ENCODE measurements at regions not wholly inside any gene's neighbourhood (a gene's known extent, or its start where the extent isn't known, plus 50 kb on each side); places are given as distances from the start of the nearest gene placed in this dataset.

DNA sequence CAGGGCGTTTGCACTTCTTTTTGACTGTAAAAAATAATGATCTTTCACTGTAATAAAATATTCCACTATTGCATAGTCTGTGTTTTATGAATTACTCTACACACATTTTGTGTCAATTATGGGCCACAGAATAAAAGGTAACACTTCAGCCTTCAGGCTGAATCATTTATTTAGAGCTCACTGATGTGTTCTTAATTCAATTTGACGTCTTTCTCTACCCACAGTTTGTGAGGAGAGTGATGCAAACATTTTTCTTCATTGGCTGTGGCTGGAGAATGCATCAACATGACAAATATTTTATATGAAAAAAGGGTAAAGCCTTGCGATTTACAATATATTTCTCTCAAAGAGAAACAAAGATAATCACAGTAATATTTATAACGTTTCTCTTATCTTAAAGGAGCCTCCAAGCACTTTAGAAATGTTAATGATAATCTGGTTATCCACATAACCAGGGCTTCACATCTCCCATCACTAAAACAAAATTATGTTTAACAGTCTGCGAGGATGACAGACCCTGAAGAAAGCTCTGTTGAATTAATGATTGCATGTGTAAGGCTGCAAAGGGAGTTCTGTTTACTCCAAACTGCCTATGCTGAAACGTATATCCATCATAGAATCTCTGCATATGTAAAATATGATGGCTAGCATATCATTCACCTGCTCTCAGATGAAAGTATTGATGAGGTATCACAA lies 951.3 kb downstream of the ZPLD1 start:
- DNase-seq, result no peak

DNA sequence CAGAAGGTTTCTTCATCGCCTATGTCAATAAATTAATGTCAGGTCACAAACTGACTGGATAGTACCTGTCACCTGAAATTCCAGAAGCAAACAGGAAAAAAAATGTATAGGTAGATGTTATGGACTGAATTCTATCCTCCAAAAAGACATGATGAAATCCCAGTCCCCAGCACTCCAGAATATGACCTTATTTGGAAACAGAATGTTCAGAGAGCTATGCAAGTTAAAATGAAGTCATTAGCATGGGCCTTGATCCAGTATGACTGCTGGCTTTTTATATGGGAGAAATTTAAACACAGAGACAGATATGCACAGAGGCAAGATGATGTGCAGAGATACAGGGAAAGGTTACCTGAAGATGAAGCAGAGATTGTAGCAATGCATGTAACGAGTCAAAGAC lies 953.4 kb downstream of the ZPLD1 start:
- DNase-seq, result no peak

- no peak for DNase-seq
Observed at GRCh38 chr3:103389356-103389755, 954.5 kb downstream of the ZPLD1 start.

DNA sequence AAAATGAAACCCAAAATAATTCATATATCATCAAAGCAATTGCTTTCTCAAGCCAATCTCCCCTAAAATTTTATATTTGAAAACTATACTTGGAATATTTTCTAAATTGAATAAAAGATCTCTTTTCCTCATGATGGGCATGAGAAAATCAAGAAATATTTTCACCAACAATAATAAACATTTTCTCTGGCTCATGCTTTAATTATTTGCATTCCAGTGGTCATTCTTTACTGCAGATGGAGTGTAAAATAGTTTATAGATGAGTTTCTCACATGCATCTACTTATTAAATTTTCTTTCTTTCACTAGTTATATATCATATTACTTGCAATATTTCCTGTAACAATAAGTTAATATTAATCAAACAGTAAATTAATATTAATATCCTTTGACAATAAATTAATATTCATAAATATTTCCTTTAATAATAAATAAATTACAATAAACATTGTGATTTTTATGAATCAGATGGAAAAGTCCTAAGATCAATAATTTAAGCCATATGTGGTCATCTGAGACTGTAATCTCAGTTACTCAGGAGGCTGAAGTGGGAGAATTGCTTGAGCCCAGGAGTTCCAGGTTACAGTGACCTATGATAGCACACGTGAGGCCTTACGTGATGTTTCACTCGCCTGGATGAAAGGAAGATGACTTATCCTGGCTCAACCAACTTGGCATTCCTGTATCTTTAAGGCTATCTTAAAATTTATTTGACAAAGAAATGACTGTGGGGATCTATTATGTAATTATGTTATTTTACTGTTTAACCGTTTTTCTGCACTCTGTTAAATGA lies 958.8 kb downstream of the ZPLD1 start:
- DNase-seq, result no peak

DNA sequence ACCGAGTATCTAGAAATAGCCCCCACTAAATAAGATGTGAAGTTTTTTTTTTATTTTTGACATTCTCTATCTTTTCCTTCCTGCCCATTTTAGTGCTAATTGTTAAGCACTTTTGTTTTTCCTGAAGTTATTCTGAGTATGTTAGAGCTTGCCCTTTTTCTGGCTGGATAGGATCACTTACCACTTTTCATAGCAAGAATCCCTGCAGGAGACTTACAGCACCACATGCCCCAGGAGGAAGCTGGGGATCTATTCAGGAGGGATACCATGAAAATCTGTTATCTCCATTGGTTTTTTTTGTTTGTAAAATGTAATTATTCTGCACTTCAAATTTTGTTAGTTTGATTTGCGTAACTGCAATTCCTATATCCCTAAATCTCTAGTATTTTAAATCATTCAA lies 968.4 kb downstream of the ZPLD1 start:
- no peak for DNase-seq

DNA sequence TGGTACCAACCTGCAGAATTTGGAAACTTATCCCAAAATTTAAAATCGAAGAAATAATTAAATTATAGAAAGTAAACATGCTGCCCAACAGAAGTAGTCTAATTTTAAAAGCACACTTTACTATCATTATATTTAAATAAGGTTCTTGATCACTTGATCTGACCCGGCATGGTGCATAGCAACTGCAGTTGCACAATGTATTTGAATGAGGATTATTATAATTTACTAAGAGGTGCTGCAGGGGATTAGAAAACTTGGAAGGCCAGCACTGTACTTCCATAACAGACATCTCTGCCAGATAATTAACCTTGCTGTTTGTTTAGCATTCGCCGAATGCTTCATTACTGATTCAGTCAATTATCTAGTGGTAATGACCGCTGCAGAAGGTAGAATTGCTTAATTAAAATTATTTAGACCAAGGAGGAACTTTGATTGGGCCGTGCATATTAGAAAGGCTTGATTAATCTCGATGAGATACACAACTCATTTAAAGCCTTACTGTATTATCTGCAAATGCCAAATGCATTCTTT lies 971.6 kb downstream of the ZPLD1 start:
- DNase-seq, result no peak

GRCh38 chr3:103410231-103410630 lies 975.4 kb downstream of the ZPLD1 start:
- no peak for DNase-seq

DNA sequence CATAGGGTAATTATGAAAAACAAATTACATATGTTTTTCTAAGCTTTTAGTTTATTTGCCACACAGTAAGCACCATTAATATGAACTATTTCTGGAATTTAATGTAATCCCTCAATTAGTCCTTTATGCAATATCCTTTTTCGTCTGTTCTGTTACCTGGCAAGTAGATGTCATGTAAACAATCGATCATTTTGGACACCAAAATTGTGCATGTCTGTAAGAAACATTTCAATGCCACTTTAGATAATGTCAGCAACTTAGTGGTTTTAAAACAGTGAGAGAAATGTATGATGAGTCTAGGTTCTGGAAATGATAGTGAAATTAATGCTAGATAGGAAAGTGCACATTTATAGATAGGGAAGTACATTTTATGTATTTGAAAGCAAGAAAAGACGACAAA lies 986.6 kb downstream of the ZPLD1 start:
- DNase-seq, result no peak

- DNase-seq, result no peak
Observed at GRCh38 chr3:103437883-103438282, 1003.1 kb downstream of the ZPLD1 start.

- peak in 1 of 2 donors; percentile 5 for DNase-seq
Observed at GRCh38 chr3:103440539-103441203, 1005.9 kb downstream of the ZPLD1 start.

DNA sequence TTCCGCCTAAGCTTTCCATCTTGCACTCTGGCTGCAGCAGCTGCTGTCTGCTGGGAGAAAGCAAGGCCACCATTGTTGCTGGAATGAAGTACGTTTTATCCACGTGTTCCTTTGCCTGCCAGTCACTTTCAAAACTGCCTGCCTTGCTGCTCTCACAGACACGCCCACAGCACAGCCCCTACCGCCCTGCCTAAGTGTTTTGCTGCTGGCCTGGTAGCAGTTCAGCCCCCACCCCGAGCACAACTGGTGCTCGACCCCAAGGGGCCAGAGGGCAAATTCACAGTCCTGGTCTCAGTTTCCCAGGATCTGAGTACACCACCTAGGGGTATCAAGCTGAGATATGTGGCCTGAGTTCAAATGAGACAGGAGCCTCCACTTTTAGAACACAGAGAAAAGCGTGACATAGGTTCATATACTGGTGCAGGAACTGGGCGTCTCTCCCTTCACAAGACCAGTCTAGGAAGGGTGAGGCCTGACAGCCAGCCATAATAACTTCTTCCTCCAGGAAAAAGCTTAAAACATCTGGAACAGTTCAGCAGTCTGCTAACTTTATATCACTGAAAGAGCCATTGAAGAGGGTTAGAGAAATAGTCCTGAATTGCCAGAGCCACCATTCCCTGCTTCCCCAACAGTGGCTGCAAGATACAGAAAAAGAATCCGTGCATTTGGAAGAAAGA lies 1012.3 kb downstream of the ZPLD1 start:
- no peak for DNase-seq

GRCh38 chr3:103453152-103453551 lies 1018.3 kb downstream of the ZPLD1 start:
- no peak for DNase-seq

DNA sequence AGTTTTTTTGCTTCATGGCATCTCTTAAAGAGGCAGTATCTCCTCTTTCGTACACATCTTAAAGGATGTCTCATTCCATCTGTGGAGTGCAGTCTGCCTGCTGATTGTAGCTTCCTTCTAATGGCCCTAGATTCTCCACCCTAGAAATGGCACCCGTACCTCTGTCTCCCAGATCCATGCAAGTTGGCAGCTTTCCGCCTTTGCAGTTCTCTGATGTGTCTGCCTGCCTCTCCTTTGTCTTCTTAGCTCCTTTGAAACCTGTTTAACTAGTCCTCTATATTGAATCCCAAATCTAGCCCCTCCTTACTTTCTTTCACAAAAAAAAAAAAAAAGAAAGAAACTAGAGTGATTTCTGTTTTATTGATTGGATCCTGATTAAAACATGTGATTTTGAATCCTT lies 1025.0 kb downstream of the ZPLD1 start:
- no peak for DNase-seq

- no peak for DNase-seq
Observed at GRCh38 chr3:103470498-103470897, 1035.7 kb downstream of the ZPLD1 start.

DNA sequence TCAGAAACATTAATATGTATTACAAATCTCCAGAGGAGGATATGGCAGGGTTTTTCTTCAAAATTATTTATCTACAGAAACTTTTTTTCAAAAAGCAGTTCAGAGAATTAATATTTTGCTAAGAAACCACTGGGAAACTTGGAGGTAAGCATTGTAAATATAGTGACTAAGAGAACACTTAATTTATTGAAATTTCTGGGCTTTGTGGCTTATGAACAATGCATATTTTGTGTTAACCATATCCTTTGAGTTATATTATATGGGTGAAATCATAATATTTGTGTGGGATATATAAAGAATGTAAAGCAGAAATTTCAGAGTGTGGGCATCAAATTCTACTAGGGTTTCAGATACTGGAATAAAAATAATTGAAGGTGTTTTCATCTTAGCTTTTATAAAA lies 1059.2 kb downstream of the ZPLD1 start:
- no peak for DNase-seq

- no peak for DNase-seq
Observed at GRCh38 chr3:103494512-103494911, 1059.7 kb downstream of the ZPLD1 start.

DNA sequence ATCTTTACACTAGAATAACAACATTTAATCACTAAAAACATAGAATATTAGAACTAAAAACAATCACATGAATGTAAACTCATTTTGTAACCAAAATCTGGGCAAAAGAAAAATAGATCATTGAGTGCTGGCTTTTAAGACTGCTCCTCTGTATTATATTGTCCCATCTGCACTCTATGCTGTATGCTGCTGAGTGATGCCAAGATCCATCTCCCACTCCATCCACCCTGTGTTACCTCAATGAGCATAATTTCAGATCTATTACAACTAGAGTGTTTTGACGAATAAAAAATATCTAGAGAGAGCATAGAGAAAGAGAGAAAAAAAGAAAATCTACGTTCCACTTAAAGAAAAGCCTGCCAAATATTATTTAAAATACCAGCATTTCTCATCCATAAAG lies 1060.4 kb downstream of the ZPLD1 start:
- DNase-seq, result no peak

- no peak for DNase-seq
Observed at GRCh38 chr3:103499132-103499900, 1064.5 kb downstream of the ZPLD1 start.

- no peak for DNase-seq
Observed at GRCh38 chr3:103499967-103500366, 1065.2 kb downstream of the ZPLD1 start.

DNA sequence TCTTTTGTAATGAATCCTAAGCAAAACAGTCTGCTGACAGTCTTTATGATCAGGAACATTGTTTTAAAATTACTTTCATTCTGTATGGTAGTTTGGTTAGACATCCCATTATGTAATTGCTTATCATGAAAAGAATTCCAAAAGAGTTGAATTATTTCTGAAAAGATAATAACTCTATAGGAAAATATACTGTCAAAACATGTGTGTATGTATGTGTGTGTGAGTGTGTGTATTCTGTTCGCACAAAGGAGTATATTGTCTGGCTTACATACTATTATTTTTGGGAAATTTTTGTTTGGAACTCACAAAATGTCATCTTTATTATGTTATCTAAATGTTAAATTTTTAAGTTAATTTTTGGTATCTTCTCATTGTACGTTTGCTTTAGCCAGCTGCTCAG lies 1075.9 kb downstream of the ZPLD1 start:
- no peak for DNase-seq

GRCh38 chr3:103511891-103512290 lies 1077.1 kb downstream of the ZPLD1 start:
- DNase-seq, result no peak

DNA sequence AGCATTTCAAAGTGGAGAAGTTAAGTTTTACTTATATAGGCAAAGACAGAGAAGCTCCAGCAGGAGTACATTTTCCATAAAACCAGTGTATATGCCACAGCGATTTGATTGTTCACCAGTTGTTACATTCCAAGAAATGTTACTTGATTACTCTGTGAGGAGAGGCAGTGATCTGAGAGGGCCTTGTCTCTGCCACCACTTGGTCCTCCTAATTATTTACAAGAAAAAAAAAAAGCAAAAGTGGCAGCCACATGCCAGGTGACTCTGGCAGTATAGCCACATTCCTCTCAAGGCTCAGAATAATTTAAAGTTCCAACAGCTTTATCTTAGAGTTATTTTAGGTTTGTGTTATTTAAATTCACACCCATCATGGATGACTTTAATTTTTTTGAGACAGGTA lies 1077.8 kb downstream of the ZPLD1 start:
- DNase-seq, result no peak
